NCI-H128 (cell line): ENCODE measurements at regions not wholly inside any gene's neighbourhood (a gene's known extent, or its start where the extent isn't known, plus 50 kb on each side); places are given as distances from the start of the nearest gene placed in this dataset.

ENCODE experiments used
- DNase-seq: peaks from one replicate; lab custom pipeline; 2025; ENCODE audit not compliant: unreplicated experiment; lab: John Stamatoyannopoulos, UW

DNA sequence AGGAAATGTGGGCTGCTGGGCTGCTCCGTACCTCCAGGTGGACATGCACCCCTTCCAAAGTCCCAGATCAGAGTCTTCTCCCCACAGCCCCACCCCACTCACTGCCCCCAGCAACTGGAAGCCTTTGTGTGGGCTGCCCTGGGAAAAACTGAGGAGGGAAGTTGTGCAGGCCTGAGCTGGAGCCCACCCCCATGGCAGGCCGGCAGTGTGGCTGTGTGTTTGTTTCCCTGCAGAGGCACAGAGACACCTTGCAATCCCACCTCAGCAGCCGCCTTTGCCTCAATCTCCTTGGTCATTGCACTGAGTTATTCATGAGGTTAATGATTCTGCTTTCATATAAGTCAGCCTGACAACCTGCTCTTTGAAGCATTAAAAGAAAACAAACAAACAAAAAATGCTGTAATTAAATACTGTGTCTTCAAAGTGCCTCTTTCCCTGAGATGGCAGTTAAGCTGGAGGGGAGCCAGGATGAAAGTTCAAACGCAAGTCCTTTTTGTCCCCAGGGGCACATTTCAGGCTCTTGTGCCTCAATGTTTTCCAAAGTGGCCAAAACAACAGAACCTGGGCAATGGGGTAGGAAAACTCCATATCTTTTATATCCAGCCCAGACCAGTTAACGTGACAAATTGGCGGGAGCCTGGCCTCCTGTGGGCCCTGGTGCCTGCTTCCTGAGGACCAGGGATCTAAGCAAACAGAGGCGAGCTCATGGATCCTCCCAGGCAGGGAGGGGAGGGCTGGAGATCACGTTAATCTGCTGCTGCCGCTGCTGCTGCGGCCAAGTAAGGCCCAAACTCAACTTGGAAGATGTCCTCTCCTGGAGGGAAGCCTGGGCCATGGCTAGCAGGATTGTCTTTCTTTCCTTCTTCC is 51.9 kb upstream of the TSPAN11 start:
- DNase-seq, result peak; percentile 63

DNA sequence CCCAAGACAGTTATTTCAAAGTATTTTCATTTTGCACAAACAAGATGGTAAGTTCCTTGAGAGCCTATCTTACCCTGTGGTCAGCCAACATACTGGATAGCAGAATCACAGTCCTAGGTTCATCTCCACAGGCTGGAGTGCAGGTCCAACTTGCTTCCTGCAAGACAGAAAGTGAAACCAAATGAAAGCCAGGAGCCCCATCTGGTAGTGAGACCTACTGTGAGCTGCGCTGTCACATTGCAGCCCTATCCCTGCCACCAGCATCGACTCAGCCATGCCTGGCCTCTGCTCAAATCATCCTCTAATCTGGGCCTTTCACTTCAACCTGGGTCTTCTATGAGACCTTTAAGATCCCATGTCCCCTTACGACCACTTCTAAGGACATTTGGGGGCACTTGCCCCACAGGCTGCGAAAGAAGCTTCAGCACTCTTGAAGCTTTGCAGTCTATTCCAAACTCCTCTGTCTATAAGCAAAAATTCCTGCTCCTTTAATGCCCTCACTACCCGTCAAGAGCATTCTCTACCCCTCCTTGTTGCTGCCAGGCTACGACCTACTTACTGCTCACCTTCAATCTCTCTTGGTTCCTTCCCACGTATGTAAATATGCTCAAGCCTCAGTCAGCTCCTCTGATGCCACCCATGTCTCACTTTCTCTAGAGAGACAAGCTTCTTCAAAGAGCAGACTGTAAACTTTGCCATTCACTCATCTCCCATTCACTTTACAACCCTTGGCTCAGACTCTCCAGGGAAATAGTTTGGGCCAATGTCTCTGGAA is 55.9 kb upstream of the TSPAN11 start:
- DNase-seq, result no peak

DNA sequence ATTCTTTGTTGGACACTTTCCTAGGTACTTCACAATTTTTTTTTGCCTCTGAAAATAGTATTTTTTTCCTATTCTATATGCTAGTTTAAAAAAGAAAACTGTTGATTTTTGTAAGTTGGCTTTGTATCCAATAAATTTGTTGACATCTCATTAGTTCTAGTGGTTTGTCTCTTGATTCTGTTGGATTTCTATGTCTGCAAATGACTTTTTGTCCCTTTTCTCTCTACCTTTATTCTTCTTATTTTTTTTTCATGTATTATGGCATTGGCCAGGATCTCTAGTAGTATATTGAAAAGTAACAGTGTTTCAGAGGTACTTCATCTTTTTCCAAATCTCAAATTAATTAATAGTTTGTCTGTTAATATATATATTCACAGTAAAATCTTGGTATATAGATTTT is 59.1 kb upstream of the TSPAN11 start:
- DNase-seq, result no peak

DNA sequence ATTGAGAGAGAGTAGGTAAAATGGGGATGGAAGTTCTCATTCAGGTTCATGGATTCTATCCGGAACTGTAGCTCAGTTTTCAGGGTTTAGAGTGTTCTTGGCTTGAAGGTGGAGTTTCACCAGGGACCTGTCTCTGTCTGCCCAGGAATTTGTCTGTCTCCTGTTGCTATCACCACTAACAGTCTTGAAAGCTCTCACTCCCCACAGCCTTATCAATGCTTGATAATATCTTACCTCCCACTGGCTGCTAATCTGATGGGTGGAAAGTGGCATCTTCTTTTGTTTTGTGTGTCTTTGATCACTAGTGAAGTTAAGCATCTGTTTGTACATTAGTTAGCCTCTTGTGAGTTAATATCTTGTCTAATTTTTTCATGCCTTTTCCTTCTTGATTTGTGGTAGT is 60.3 kb upstream of the TSPAN11 start:
- no peak for DNase-seq

DNA sequence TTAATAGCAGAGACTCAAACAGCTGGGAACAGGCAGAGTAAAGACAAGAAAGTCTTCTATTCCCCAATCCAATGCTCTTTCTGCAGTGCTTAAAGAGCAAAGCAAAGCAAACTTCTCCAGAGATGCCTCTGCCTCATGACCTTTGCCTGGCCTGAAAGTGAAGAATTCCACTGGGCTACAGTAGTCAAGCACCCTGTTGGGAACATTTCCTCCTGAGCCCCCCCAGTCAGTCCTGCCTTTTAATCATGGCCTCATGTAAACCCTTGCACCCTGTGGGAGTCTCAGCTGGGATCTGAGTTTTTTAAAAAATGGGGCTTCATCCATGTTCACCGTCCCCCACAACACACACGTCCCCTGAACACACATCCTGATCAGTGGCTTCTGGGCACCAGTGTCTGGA is 62.7 kb upstream of the TSPAN11 start:
- DNase-seq, result no peak

DNA sequence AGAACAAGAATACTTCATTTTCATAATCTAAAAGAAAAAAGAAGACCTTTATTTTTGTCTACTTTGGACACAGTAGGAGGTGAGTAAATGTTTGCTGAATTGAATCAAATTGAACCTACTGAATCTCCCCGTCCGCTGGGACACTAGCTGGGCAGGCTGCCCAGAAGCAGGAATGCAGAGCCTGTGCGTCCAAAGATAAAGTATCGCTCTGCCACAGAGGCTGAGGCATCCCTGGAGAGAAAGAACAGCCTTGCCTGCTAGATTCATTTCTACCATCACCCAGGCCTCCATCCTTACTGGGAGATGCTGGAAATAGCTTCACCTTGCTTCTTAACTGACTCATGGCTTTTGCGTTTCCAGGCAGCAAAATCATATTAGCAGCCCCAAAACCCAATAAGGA is 64.1 kb upstream of the TSPAN11 start:
- DNase-seq, result no peak

DNA sequence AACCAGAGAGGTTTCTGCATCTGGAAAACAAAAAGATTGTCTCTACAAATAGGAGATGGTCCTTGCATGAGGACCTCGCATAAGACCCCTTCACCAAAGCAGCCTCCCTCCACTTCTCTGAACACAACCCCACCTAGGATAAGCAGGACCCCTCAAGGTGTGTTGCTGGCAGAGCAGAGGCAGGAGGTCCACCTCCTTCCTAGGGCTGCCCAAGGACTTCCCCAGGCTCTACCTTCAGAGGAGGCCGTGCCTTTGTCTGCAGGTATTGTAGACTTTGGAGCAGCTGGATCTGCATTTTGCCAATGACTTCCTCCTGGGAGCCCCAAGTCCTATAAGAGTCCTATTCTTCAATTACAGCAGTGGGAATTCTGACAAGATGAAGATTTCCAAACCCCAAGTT is 67.3 kb upstream of the TSPAN11 start:
- DNase-seq, result no peak

DNA sequence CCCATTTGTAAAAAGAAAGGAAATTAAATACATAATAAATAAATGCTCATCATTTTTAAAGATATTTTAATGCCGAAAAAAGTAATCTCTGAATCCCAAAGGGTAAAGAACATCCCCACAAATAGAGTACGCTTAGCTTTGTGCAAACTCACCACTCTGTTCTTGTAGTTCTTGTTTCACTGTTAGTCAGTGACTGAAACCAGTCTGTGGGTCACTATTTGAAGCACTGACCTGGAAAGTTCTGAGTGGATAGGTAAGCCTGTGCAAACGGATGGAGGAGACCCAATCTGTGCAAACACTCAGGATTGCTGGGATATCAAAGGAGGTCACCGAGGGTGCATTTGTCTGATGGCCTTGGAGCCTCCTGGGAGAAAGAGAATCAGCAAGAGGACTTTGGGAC is 68.1 kb upstream of the TSPAN11 start:
- DNase-seq, result no peak

DNA sequence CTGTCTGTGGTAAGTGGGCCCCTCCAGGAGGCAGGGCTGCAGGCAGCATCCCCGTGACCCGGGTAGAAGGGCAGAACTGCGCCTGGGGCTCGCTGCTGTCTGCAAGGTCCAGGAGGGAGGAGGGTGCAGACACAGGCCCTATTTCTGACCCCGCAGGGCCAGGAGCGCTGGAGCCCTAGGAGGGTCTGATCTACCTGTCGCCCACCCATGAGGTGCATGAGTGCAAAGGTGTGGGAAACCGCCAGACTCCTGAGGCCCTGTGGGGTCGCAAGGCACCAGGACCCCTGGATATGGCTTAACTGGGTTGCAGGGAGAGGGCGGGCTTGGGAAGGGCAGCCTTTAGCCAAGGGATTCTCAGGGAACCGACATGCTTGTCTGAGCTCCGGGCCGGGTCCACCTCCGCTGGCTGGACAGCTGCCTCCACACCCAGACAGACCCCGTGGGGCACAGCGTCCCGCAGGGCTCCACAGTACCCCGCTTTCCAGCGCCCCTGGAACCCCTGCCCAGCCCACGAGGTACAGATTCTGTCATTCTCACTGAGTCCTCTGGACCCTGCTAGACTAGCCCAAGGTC is 72.9 kb upstream of the TSPAN11 start:
- no peak for DNase-seq

DNA sequence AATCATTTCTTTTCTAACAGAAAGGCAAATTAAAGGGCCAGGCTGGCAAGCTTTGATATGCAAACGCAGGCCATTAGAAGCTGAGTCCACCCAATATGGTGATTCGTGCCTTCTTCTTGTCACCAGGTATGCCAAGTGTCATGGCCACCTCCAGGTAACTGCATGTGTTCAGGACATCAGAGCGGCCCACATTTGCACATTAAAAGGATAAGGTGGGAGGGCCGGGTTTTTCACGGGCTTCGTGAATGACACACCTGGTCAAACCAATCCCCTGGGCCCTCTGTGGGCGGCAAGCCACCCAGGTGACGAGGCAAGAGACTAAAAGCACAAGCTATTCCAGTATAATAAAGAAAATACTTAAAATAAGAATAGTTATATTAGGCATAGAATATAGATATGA is 75.9 kb upstream of the TSPAN11 start:
- no peak for DNase-seq

DNA sequence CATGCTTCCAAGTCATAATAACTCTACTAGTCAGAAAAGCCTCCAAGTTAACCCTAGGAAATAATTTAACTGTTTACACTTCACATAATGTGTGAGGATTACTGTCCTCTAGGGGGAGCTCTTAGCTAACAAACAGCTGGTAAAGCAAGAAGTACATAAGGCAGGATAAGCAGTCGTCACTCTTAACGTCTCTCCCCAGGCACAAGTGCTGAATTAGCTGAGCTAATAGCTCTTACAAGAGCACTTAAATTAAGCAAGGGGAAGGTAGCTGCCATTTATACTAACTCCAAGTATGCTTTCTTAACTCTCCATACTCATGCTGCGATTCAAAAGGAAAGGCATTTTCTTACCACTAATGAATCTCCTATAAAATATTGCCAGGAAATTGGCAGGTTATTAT is 79.3 kb upstream of the TSPAN11 start:
- DNase-seq, result peak; percentile 34

DNA sequence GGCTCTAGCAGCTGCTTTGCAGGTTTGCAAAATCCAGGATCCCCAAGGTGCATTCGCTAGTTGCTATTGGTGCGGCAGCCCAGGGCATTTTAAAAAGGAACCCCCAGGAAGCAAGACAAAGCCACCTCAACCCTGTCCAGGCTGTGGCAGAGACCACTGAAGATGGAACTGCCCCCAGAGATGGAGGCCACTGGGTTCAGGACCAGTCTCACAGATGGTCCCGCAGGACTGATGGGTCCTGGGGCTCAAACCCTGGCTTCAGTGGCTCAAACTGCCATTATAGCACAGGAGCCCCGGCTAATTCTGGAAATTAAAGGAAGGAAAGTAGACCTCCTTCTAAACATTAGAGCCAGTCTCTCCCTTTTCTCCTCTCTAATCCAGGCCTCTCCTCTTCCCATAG is 79.8 kb upstream of the TSPAN11 start:
- no peak for DNase-seq

DNA sequence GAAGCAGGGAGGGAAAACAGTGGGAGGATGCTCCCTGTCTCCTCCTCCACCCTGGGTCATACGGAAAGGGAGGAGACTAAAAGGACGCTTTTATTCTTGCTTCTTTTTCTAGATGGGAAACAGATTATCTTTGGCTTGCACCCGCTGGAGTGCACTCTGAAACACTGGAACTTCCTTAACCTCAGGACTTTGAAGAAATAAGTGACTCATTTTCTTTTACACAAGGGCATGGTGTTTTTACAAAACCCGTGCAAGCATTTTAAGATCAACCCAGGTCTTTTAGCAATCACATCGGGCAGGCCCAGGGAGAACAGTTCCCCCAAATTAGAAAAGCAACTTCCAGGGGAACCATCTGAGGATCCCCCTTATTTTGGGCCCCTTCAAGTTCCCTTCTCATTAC is 80.9 kb upstream of the TSPAN11 start:
- DNase-seq, result no peak

DNA sequence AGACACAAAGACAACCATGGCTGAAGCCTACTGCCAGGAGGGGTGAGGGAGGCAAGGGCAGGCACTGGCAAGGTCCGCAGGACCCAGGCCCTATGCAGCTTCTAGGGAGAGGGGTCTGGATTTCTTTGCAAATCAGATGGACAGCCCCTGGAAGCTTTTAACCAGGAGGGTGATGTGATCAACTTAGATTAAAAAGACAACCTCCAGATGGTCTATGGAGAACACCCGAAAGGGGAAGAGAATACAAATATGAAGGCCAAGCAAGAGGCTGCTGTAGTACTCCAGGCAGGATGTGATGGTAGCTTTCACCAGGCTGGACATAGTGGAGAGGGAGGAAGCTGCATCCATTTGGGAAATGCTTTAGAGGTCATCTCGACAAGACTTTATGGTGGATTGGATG is 83.3 kb upstream of the TSPAN11 start:
- no peak for DNase-seq

DNA sequence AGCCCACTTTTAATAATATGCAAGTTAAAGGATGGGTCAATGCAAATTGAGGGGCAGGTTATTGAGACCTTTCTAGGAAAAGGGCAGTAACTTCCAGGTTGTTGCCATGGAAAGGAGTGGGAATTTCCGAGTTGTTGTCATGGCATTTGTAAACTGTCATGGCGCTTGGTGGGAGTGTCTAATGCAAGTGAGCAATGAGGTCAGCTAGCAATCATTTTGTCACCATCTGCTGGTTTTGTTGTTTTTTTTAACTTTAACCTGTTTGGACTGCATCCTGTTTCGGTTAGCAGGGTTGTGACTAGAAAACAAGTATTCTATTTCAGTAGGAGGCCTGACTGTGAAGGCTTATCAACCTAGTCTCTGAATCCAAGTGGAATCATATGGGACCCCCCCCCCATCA is 85.8 kb upstream of the TSPAN11 start:
- DNase-seq, result no peak

DNA sequence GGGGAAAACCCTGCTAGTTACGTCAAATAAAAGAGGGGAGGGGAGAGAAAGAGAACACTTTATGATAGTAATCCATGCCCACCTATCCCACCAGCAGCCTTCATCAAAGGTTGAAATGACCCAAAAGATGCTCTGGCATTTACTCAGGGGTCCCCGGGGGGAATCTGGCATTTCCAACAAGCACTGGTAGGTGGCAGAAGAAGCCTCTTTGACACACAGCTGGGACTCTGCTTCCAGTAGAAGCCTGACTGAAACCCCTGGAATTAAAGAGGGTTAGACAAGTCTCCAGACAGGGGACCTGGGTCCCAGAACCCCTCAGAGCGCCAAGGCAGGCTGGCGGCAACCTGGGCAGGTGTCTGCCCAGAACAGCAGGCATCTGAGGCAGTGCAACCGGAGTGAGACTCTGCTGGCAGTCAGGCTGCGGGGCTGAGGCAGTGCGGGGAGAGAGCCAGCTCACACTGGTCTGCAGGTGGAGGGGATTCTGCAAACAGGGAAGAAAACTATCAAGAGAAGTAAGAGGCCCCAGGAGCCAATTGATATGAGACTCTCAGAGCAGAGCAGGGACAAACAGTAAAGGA is 85.0 kb upstream of the CAPRIN2 start:
- no peak for DNase-seq

DNA sequence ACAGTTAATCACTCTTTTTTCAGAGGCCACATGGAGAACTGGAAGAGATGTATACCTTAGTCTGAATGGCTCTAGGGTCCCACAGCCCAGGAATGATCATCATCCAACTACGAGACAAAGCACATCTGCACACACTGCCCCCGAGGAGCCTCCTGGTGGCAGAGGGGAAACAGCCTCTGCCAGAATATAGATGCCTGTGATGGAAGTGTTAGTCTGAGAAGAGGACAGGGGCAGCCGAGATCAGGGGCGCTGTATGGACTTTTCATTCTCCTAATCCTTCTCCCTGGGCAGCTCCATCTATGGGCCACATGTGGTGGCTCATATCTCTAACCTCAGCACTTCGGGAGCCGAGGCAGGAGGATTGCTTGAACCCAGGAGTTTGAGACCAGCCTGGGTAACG is 82.8 kb upstream of the CAPRIN2 start:
- DNase-seq, result no peak

DNA sequence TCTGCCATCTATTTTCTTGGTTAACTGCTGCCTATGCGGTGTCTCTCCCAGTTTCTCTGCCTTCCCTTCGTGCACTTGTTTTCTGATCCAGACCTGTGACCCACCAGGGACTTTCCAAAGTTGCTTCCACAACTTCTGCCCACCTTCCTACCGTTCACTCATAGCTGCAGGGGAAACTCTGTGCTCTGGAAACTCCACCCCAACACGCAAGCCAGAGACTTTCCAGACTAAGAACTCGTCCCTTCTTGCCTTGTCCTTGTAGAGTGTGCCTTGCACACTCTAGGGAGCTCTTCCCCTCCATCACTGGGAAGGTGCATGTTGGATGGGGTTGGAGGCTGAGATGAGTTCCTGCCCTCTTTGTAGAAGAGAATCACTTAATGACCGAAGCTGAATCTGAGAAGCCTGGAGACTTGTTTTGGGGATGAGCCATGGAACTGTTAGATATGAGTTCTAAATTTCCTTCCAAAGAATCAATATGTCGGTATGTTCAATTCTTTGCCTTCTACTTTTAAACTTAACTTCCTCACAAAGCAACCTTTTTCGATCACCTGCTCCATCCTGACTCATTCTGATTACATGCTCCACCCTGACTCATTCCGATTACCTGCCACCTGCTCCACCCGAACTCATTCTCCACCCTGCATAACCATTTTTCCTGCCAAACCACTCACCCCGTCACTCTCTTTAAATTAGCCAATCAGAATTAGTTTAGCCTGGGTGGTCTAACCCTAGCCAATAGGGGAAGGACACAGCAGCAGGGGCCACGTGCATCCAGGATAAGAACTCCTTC is 82.1 kb upstream of the CAPRIN2 start:
- no peak for DNase-seq

DNA sequence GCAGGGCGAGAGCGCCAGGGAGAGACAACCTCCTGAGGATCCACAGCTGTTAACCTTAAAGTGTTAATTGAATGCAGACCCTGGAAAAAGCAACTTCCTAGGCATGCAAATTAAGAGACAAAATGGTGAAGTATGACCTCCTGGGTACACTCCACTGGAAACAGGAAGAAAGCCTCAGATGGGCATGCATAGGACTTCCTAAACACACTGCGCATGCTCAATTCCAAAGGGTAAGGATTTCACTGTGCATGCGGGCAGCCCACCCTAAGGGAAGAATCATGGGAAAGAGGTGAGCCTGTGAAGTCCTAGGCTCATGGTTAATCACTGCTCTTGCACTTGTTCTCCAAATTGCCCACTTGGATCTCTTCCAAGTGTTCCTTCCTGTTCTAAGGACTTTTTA is 80.5 kb upstream of the CAPRIN2 start:
- DNase-seq, result no peak

DNA sequence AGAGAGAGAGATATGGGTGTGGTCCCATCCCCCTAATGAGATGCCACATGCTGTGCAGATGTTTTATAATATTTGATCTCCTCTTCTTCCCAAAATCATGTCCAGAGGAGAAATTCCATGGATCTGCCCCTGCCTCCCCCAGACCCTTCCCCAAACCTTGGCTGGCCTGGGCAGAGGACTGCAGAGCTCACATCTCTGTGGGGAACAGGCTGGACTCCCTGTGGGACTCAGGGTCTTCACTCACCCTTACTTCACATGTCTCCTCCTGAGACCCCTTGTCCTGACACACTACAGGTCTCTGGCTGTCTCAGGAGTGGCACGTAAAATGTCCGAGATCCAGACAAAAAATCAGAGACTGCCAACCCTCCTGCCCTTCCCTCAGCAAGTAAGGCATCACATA is 76.0 kb upstream of the CAPRIN2 start:
- no peak for DNase-seq

DNA sequence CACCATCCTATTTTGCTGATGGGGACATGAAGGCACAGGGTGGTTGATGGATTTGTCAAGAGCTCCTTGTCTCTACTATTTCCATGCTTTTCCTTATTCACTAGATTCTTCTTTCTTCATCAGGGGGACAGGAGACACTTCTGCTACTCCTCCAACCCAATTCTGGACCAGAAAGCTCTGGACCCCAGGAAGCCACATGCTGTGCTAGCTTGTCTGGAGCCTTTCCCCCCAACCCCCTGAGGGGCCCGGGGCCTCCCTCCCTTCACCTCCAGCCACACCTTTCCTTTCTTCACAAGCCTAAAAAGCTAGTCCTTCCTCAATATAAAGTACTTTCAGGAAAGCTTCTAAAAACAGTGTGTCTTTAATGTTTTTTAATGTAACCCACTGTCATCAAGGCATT is 75.1 kb upstream of the CAPRIN2 start:
- DNase-seq, result no peak
